ENCODE measurements at regions not wholly inside any gene's neighbourhood (a gene's known extent, or its start where the extent isn't known, plus 50 kb on each side); places are given as distances from the start of the nearest gene placed in this dataset.

GRCh38 chr15:95557226-95558046 lies 773.1 kb upstream of the NR2F2 start:
- TF ChIP-seq SP1 (CRISPR knock-in tag; conservative IDR thresholded peaks at IDR 0.05) (no peak), CTCF (IDR thresholded peaks at IDR 0.05) (no peak), ZBTB21 (CRISPR knock-in tag; IDR thresholded peaks at IDR 0.05; ENCODE audit: borderline replicate concordance) (no peak), ZBTB43 (CRISPR knock-in tag; IDR thresholded peaks at IDR 0.05) (no peak), SMAD4 (CRISPR knock-in tag; IDR thresholded peaks at IDR 0.05) (no peak), CREB1 (CRISPR knock-in tag; IDR thresholded peaks at IDR 0.05) (no peak)
